SK-N-SH (cell line): ENCODE measurements at regions not wholly inside any gene's neighbourhood (a gene's known extent, or its start where the extent isn't known, plus 50 kb on each side); places are given as distances from the start of the nearest gene placed in this dataset.

Experiments used
- CTCF ChIA-PET: fragments of 300-600, 350-600 bp; formaldehyde crosslinking; extraction: SDS; loops from one replicate; lab custom pipeline; 2021; lab: Yijun Ruan, JAX
- POLR2A ChIA-PET: fragments of 350-600 bp; sonication (Branson Sonifier 250); formaldehyde crosslinking; extraction: SDS; loops from one replicate; lab custom pipeline; 2020; ENCODE audit warnings: antibody characterized with exemption, inconsistent platforms; lab: Yijun Ruan, JAX
- DNase-seq: peaks from one replicate; pipeline ENCODE4 v3.0.0; 2012
- H2AFZ ChIP-seq: fragments of 200-600 bp; sonication (generic); 2 replicates; pipeline ENCODE4 v1.8.1; 2016; ENCODE audit warnings: antibody characterized with exemption, mild to moderate bottlenecking, low read depth
- H3F3A ChIP-seq: fragments of 200-600 bp; sonication (generic); replicated peaks from 2 replicates; pipeline ENCODE3; 2016; ENCODE audit warnings: antibody characterized with exemption, mild to moderate bottlenecking; ENCODE audit not compliant: insufficient read depth
- H3K27ac ChIP-seq, 2 experiments: fragments of 200-500 bp in 1 of 2; fragments of 200-600 bp in 1 of 2; sonication (Bioruptor generic) in 1 of 2; sonication (generic), shearing (Covaris generic) in 1 of 2; 2 replicates each; pipeline versions ENCODE4 v1.5.1 to v1.6.1; 2014 to 2016; ENCODE audit warnings: low read depth in 2 of 2, inconsistent platforms in 1 of 2, low read length in 1 of 2, mild to moderate bottlenecking in 1 of 2, mixed read lengths in 1 of 2
- H3K27me3 ChIP-seq: fragments of 200-600 bp; sonication (generic), shearing (Covaris generic); 2 replicates; pipeline ENCODE4 v1.6.1; 2016; ENCODE audit warnings: mixed run types; ENCODE audit not compliant: insufficient read depth
- H3K36me3 ChIP-seq, 2 experiments: fragments of 200-500 bp in 1 of 2; fragments of 200-600 bp in 1 of 2; sonication (Bioruptor generic) in 1 of 2; sonication (generic) in 1 of 2; replicated peaks in 1 of 2; 2 replicates each; pipeline versions ENCODE3 to v1.5.1; 2014 to 2016; ENCODE audit warnings: low read length in 1 of 2, mild to moderate bottlenecking in 1 of 2; ENCODE audit not compliant: insufficient read depth in 2 of 2, control insufficient read depth in 1 of 2
- H3K4me1 ChIP-seq, 2 experiments: fragments of 200-500 bp in 1 of 2; fragments of 200-600 bp in 1 of 2; sonication (Bioruptor generic) in 1 of 2; sonication (generic), shearing (Covaris generic) in 1 of 2; 2 replicates each; pipeline versions ENCODE4 v1.5.1 to v1.6.1; 2014 to 2016; ENCODE audit warnings: low read depth in 1 of 2, low read length in 1 of 2, mixed run types in 1 of 2; ENCODE audit not compliant: insufficient read depth in 2 of 2, control insufficient read depth in 1 of 2
- H3K4me2 ChIP-seq: fragments of 200-600 bp; sonication (generic), shearing (Covaris generic); 2 replicates; pipeline ENCODE4 v1.6.1; 2017; ENCODE audit warnings: mixed run types
- H3K4me3 ChIP-seq, 2 experiments: fragments of 200-500 bp in 1 of 2; fragments of 200-600 bp in 1 of 2; sonication (Bioruptor generic) in 1 of 2; sonication (generic), shearing (Covaris generic) in 1 of 2; 2 replicates each; pipeline versions ENCODE4 v1.5.1 to v1.8.1; 2014 to 2016; ENCODE audit warnings: low read depth in 2 of 2, inconsistent platforms in 1 of 2, low read length in 1 of 2, mild to moderate bottlenecking in 1 of 2, mixed read lengths in 1 of 2, moderate library complexity in 1 of 2
- H3K79me2 ChIP-seq: fragments of 200-600 bp; sonication (generic); 2 replicates; pipeline ENCODE4 v1.8.1; 2017; ENCODE audit warnings: mild to moderate bottlenecking; ENCODE audit not compliant: insufficient read depth
- H3K9ac ChIP-seq: fragments of 200-600 bp; sonication (generic); 2 replicates; pipeline ENCODE4 v1.6.1; 2017; ENCODE audit warnings: mixed run types
- H3K9me2 ChIP-seq: fragments of 200-600 bp; sonication (generic); 2 replicates; pipeline ENCODE4 v1.6.1; 2017; ENCODE audit warnings: mixed run types
- H3K9me3 ChIP-seq: fragments of 200-600 bp; sonication (generic); 2 replicates; pipeline ENCODE4 v1.6.1; 2017; ENCODE audit warnings: mixed run types, mild to moderate bottlenecking, moderate library complexity
- H4K20me1 ChIP-seq: fragments of 200-600 bp; sonication (generic); 2 replicates; pipeline ENCODE4 v1.6.1; 2017; ENCODE audit warnings: mild to moderate bottlenecking, mixed run types; ENCODE audit not compliant: insufficient read depth
- ELF1 ChIP-seq: IDR thresholded peaks from 2 replicates; pipeline ENCODE4 v1.4.0; 2012
- EP300 ChIP-seq, 2 experiments: IDR thresholded peaks; 2 replicates each; pipeline versions ENCODE4 v1.4.0 to v1.6.1; 2012; ENCODE audit warnings: borderline replicate concordance in 1 of 2, low read depth in 1 of 2, low read length in 1 of 2
- EZH2phosphoT487 ChIP-seq: fragments of 200-600 bp; sonication (generic); IDR thresholded peaks from 2 replicates; pipeline ENCODE4 v1.6.1; 2017; ENCODE audit warnings: low read depth, mixed run types, mild to moderate bottlenecking, antibody characterized with exemption, moderate library complexity, borderline replicate concordance
- FOXJ3 ChIP-seq: sonication (generic); formaldehyde crosslinking; IDR thresholded peaks from 2 replicates; pipeline ENCODE4 v1.5.1; 2020; ENCODE audit warnings: mild to moderate bottlenecking, missing genetic modification reagents
- GATA2 ChIP-seq: sonication (generic); formaldehyde crosslinking; IDR thresholded peaks from 2 replicates; pipeline ENCODE4 v1.5.0; 2020; ENCODE audit warnings: mild to moderate bottlenecking, missing genetic modification reagents
- IRF3 ChIP-seq: fragments of 150-350 bp; IDR thresholded peaks from 2 replicates; pipeline ENCODE4 v1.6.1; 2016; ENCODE audit warnings: mild to moderate bottlenecking, low read depth, low read length
- JUND ChIP-seq: IDR thresholded peaks from 2 replicates; pipeline ENCODE4 v1.4.0; 2012
- MEF2A ChIP-seq: IDR thresholded peaks from 2 replicates; pipeline ENCODE4 v1.4.0; 2012; ENCODE audit warnings: low read depth, borderline replicate concordance
- NFIC ChIP-seq: IDR thresholded peaks from 2 replicates; pipeline ENCODE4 v1.4.0; 2012; ENCODE audit warnings: borderline replicate concordance
- NRF1 ChIP-seq: IDR thresholded peaks from 2 replicates; pipeline ENCODE4 v1.6.1; 2012; ENCODE audit warnings: low read depth, mild to moderate bottlenecking, low read length
- POLR2AphosphoS5 ChIP-seq: IDR thresholded peaks from 2 replicates; pipeline ENCODE4 v1.6.1; 2012; ENCODE audit warnings: low read depth, low read length
- RAD21 ChIP-seq: IDR thresholded peaks from 2 replicates; pipeline ENCODE4 v1.6.1; 2012; ENCODE audit warnings: mild to moderate bottlenecking, low read length
- RCOR1 ChIP-seq: fragments of 150-350 bp; IDR thresholded peaks from 2 replicates; pipeline ENCODE4 v1.6.1; 2017; ENCODE audit warnings: antibody characterized with exemption, low read length
- RFX5 ChIP-seq: IDR thresholded peaks from 2 replicates; pipeline ENCODE4 v1.6.1; 2012; ENCODE audit warnings: mild to moderate bottlenecking, improper control_type of control experiment, low read length
- TAF1 ChIP-seq: IDR thresholded peaks from 2 replicates; pipeline ENCODE4 v1.6.1; 2012; ENCODE audit warnings: low read depth, mild to moderate bottlenecking, low read length, moderate library complexity, borderline replicate concordance
- USF1 ChIP-seq: IDR thresholded peaks from 2 replicates; pipeline ENCODE4 v1.4.0; 2012; ENCODE audit warnings: low read depth, borderline replicate concordance
- YY1 ChIP-seq: IDR thresholded peaks from 2 replicates; pipeline ENCODE4 v1.4.0; 2012; ENCODE audit warnings: low read depth, mild to moderate bottlenecking
- WGBS: methylation state at CpG from one replicate; pipeline ENCODE4 v1.1.6; 2017; ENCODE audit warnings: low lambda C conversion rate; 5-methylcytosine and 5-hydroxymethylcytosine counted together
- TF ChIP-seq, protein P1 (sequence below): IDR thresholded peaks from 2 replicates; pipeline ENCODE4 v1.4.0; 2012; ENCODE audit warnings: low read depth, borderline replicate concordance
- TF ChIP-seq, protein P2 (sequence below): fragments of 200-600 bp; sonication (generic); IDR thresholded peaks from 2 replicates; pipeline ENCODE4 v1.6.1; 2017; ENCODE audit warnings: antibody characterized with exemption, mild to moderate bottlenecking, moderate library complexity

- H3K4me1 ChIP-seq: no peaks in the 10 kb centered on the region
- H3K36me3 ChIP-seq: no peaks in the 10 kb centered on the region
- no peaks in the 10 kb centered on the region for H3K79me2 ChIP-seq
- ChIA-PET POLR2A (no interaction called here), CTCF (interaction anchor here (1.7 to 9.8 kb wide), 3 partner anchors 11 to 567 kb away, joined by 4 to 110 read pairs (median 20); no protein-coding TSS in a partner anchor)
- 0 out of 2 replicates have a peak, but pooled peaks cover 4% of the 10 kb centered on the region for H3K27me3 ChIP-seq
- no peak overlapping the region for H3K4me2 ChIP-seq
- no peaks in the 10 kb centered on the region for H3F3A ChIP-seq
- no peaks in the 10 kb centered on the region for H3K9me3 ChIP-seq
- no peak overlapping the region for H3K27ac ChIP-seq
- no peak overlapping the region for H2AFZ ChIP-seq
- no peaks in the 10 kb centered on the region for H4K20me1 ChIP-seq
- H3K4me3 ChIP-seq: no peak overlapping the region
- DNase-seq: no peak
- H3K9me2 ChIP-seq: no peaks in the 10 kb centered on the region
- no peak overlapping the region for H3K9ac ChIP-seq
- TF ChIP-seq TAF1 (no peak), EZH2phosphoT487 (no peak), FOXJ3 (CRISPR knock-in tag) (no peak), NFIC (no peak), POLR2AphosphoS5 (no peak), USF1 (no peak), GATA2 (CRISPR knock-in tag) (no peak), RAD21 (no peak), JUND (no peak), YY1 (no peak), IRF3 (no peak), NRF1 (no peak), MEF2A (no peak), ELF1 (no peak), EP300 (IDR thresholded peaks at IDR 0.05; ENCODE audit: borderline replicate concordance in 1 of 2, low read depth in 1 of 2, low read length in 1 of 2) (no peak), RFX5 (no peak), RCOR1 (no peak)
- TF ChIP-seq, protein P1, sequence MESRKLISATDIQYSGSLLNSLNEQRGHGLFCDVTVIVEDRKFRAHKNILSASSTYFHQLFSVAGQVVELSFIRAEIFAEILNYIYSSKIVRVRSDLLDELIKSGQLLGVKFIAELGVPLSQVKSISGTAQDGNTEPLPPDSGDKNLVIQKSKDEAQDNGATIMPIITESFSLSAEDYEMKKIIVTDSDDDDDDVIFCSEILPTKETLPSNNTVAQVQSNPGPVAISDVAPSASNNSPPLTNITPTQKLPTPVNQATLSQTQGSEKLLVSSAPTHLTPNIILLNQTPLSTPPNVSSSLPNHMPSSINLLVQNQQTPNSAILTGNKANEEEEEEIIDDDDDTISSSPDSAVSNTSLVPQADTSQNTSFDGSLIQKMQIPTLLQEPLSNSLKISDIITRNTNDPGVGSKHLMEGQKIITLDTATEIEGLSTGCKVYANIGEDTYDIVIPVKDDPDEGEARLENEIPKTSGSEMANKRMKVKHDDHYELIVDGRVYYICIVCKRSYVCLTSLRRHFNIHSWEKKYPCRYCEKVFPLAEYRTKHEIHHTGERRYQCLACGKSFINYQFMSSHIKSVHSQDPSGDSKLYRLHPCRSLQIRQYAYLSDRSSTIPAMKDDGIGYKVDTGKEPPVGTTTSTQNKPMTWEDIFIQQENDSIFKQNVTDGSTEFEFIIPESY: no peak
- TF ChIP-seq, protein P2, sequence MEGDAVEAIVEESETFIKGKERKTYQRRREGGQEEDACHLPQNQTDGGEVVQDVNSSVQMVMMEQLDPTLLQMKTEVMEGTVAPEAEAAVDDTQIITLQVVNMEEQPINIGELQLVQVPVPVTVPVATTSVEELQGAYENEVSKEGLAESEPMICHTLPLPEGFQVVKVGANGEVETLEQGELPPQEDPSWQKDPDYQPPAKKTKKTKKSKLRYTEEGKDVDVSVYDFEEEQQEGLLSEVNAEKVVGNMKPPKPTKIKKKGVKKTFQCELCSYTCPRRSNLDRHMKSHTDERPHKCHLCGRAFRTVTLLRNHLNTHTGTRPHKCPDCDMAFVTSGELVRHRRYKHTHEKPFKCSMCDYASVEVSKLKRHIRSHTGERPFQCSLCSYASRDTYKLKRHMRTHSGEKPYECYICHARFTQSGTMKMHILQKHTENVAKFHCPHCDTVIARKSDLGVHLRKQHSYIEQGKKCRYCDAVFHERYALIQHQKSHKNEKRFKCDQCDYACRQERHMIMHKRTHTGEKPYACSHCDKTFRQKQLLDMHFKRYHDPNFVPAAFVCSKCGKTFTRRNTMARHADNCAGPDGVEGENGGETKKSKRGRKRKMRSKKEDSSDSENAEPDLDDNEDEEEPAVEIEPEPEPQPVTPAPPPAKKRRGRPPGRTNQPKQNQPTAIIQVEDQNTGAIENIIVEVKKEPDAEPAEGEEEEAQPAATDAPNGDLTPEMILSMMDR: no peak
- TF ChIP-seq, all 33 proteins: peak for 0
- 80% methylated on average over 1 of the region's 3 CpGs for WGBS
Observed at GRCh38 chr18:60554967-60555366, 182.4 kb upstream of the MC4R start.
